HUES6 (cell line): ENCODE measurements at regions not wholly inside any gene's neighbourhood (a gene's known extent, or its start where the extent isn't known, plus 50 kb on each side); places are given as distances from the start of the nearest gene placed in this dataset.

Source experiments
- H3K27ac ChIP-seq: 2 replicates; pipeline ENCODE4 v1.7.0; 2013; ENCODE audit warnings: low read depth, mild to moderate bottlenecking, low read length, inconsistent platforms
- H3K27me3 ChIP-seq: 2 replicates; pipeline ENCODE4 v1.6.1; 2013; ENCODE audit warnings: low read length; ENCODE audit not compliant: control insufficient read depth, insufficient read depth
- H3K36me3 ChIP-seq: 2 replicates; pipeline ENCODE4 v1.6.1; 2013; ENCODE audit warnings: low read length; ENCODE audit not compliant: control insufficient read depth, insufficient read depth
- H3K4me1 ChIP-seq: 2 replicates; pipeline ENCODE4 v1.6.1; 2013; ENCODE audit warnings: low read length; ENCODE audit not compliant: control insufficient read depth, insufficient read depth
- H3K4me3 ChIP-seq: 2 replicates; pipeline ENCODE4 v1.5.1; 2013; ENCODE audit warnings: low read depth, low read length
- H3K9ac ChIP-seq: one replicate; pipeline ENCODE4 v1.6.1; 2013; ENCODE audit warnings: mild to moderate bottlenecking, low read length
- H3K9me3 ChIP-seq: 2 replicates; pipeline ENCODE4 v1.6.1; 2013; ENCODE audit warnings: low read depth, low read length; ENCODE audit not compliant: control insufficient read depth, insufficient read depth

DNA sequence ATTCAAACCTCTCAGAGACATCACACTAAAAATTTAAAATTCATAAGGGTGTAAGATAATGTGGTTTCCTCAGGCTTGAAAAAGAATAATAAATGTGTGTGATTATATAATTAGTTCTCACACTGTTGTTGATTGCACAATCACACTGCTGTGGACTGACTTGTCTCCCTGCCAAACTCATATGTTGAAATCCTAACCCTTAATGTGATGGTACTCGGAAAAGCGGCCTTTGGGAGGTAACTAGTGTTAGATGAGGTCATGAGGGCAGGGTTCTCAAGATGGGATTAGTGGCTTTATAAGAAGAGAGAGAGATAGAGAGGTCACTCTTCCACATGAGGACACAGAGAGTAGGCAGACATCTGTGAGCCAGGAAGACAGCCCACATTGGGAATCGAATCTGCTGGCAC is 128.5 kb upstream of the COL1A2 start:
- Histone ChIP-seq H3K9me3 (no peaks in the 10 kb centered on the region), H3K27me3 (no peaks in the 10 kb centered on the region), H3K36me3 (no peaks in the 10 kb centered on the region), H3K27ac (no peak overlapping the region), H3K4me1 (no peaks in the 10 kb centered on the region), H3K9ac (no peak overlapping the region), H3K4me3 (no peak overlapping the region)

GRCh38 chr7:94270772-94271171 is 123.9 kb upstream of the COL1A2 start:
- Histone ChIP-seq H3K9me3 (no peaks in the 10 kb centered on the region), H3K9ac (no peak overlapping the region), H3K27ac (no peak overlapping the region), H3K4me1 (no peaks in the 10 kb centered on the region), H3K36me3 (no peaks in the 10 kb centered on the region), H3K27me3 (no peaks in the 10 kb centered on the region), H3K4me3 (no peak overlapping the region)

DNA sequence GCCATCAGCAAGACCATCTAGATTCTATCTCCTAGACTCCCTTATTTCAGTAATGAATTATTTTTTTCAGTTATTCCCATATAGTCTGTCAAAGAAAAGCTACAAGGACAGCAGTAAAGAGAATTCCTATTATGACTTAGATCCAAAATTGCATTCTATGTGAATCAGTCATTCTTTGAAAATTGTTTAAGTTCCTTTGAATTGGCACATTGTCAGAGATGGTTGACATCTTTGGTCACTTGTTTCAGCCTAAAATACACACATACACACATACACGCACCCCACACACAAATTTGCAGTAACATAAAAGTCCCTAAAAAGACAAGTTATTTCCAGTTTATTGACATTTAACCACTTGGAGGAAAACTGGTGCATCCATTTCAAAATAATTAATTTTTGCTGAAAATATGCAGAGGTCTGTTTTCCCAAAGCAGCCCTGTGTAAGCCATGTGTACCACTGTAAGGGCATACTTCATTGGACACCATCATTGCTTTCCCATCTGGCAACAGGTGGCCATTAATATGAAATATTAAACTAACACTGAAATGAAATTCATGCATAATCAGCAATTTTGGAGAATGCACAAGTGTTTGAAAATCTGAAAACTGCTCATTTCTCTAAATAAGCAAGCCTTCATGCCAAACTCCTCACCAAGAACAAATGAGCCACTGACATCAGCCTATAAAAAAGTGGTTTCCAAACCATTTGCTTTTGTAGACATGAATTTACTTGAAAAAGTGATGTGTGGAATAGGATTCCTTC is 121.7 kb upstream of the COL1A2 start:
- no peaks in the 10 kb centered on the region for H3K27me3 ChIP-seq
- H3K4me1 ChIP-seq = no peaks in the 10 kb centered on the region; the same call in 1 of the 2 replicates
- no peak overlapping the region for H3K9ac ChIP-seq
- no peak overlapping the region for H3K4me3 ChIP-seq
- H3K27ac ChIP-seq = no peak overlapping the region
- H3K36me3 ChIP-seq = no peaks in the 10 kb centered on the region
- no peaks in the 10 kb centered on the region for H3K9me3 ChIP-seq

DNA sequence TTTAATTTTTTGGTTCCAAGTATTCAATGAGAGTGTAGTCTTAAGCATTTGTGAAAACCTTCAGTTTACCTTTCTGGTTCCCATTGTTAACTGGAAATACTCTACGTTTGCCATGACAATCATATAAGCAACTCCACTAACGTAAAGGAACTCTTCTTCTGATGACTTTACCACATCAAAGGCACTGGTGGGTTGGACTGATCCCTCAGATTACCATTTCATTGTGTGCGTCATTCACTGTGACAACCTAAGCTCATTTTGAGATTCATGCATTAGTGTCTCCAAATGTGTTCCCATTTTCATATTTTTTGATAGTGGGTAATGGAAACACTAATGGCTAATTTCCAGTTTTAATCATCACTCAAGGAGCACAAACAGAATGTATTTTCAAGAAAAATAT is 119.9 kb upstream of the COL1A2 start:
- Histone ChIP-seq H3K4me3 (no peak overlapping the region), H3K27me3 (no peaks in the 10 kb centered on the region), H3K4me1 (no peaks in the 10 kb centered on the region; the same call in 1 of the 2 replicates), H3K9me3 (no peaks in the 10 kb centered on the region), H3K9ac (no peak overlapping the region), H3K27ac (no peak overlapping the region), H3K36me3 (no peaks in the 10 kb centered on the region)

GRCh38 chr7:94276027-94276426 is 118.7 kb upstream of the COL1A2 start:
- Histone ChIP-seq H3K4me3 (no peak overlapping the region), H3K9me3 (no peaks in the 10 kb centered on the region), H3K36me3 (no peaks in the 10 kb centered on the region), H3K27me3 (no peaks in the 10 kb centered on the region), H3K9ac (no peak overlapping the region), H3K27ac (no peak overlapping the region), H3K4me1 (no peaks in the 10 kb centered on the region; the same call in 1 of the 2 replicates)

GRCh38 chr7:94276795-94277194 is 117.9 kb upstream of the COL1A2 start:
- H3K9me3 ChIP-seq = no peaks in the 10 kb centered on the region
- no peak overlapping the region for H3K9ac ChIP-seq
- H3K27me3 ChIP-seq = no peaks in the 10 kb centered on the region
- no peak overlapping the region for H3K4me3 ChIP-seq
- H3K36me3 ChIP-seq = no peaks in the 10 kb centered on the region
- no peaks in the 10 kb centered on the region; the same call in 1 of the 2 replicates for H3K4me1 ChIP-seq
- no peak overlapping the region for H3K27ac ChIP-seq

DNA sequence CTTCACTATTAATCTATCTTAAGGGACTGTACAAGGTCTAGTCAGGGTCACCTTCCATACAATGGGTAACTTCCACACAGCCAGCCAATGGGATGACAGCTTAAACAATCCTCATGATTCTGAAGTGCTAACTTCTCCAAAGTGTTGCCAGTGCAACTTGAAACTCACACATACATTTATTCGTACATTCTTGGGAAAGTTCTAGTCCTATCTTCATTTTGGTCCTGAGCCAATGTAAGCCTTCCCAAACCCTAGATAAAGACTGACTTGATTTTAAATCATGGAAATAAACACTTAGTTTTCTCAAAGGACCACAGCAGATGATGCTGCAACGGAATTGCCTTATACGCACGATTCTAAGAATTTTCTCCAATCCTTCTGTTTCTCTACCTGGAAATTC is 117.5 kb upstream of the COL1A2 start:
- Histone ChIP-seq H3K36me3 (no peaks in the 10 kb centered on the region), H3K27ac (no peak overlapping the region), H3K27me3 (no peaks in the 10 kb centered on the region), H3K9ac (no peak overlapping the region), H3K4me1 (no peaks in the 10 kb centered on the region; the same call in 1 of the 2 replicates), H3K4me3 (no peak overlapping the region), H3K9me3 (no peaks in the 10 kb centered on the region)

DNA sequence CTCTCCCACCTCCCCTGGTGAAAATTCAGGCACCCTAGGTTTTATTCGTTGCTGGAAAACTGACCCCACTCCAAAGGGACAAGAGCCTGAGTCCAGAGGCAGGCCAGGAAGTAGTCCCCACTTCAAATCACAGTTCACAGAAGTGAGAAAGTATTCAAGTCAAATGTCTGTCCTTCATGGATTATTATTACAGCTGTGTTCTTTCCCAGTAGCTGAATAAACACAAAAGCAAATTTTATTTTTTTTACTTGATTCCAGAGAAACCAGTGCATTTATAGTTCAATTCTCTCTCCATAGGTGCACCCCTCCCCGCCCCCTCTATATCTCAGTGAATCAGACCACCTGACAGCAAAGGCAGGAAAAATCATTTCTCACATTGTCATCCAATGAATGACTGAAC is 113.8 kb upstream of the COL1A2 start:
- Histone ChIP-seq H3K27me3 (no peaks in the 10 kb centered on the region), H3K4me1 (no peaks in the 10 kb centered on the region; the same call in 1 of the 2 replicates), H3K4me3 (no peak overlapping the region), H3K9me3 (no peaks in the 10 kb centered on the region), H3K9ac (no peak overlapping the region), H3K27ac (no peak overlapping the region), H3K36me3 (no peaks in the 10 kb centered on the region)

- peaks cover under 1% of the 10 kb centered on the region; the same call in 1 of the 2 replicates for H3K4me1 ChIP-seq
- H3K27ac ChIP-seq = no peak overlapping the region
- no peaks in the 10 kb centered on the region for H3K36me3 ChIP-seq
- H3K9ac ChIP-seq = no peak overlapping the region
- no peaks in the 10 kb centered on the region for H3K9me3 ChIP-seq
- H3K27me3 ChIP-seq = no peaks in the 10 kb centered on the region
- H3K4me3 ChIP-seq = no peak overlapping the region
Observed at GRCh38 chr7:94284104-94284503, 110.6 kb upstream of the COL1A2 start.

GRCh38 chr7:94286111-94286510 is 108.6 kb upstream of the COL1A2 start:
- no peak overlapping the region for H3K4me3 ChIP-seq
- no peaks in the 10 kb centered on the region for H3K9me3 ChIP-seq
- H3K9ac ChIP-seq = no peak overlapping the region
- H3K4me1 ChIP-seq = peaks cover 4% of the 10 kb centered on the region; the same call in 1 of the 2 replicates
- no peak overlapping the region for H3K27ac ChIP-seq
- no peaks in the 10 kb centered on the region for H3K36me3 ChIP-seq
- no peaks in the 10 kb centered on the region for H3K27me3 ChIP-seq

- Histone ChIP-seq H3K27me3 (no peaks in the 10 kb centered on the region), H3K9me3 (no peaks in the 10 kb centered on the region), H3K9ac (no peak overlapping the region), H3K27ac (no peak overlapping the region), H3K36me3 (no peaks in the 10 kb centered on the region), H3K4me3 (no peak overlapping the region), H3K4me1 (peaks cover 4% of the 10 kb centered on the region; the same call in 1 of the 2 replicates)
Observed at GRCh38 chr7:94288096-94288495, 106.6 kb upstream of the COL1A2 start.
